Neural cell (in vitro differentiated cells): ENCODE measurements at regions not wholly inside any gene's neighbourhood (a gene's known extent, or its start where the extent isn't known, plus 50 kb on each side); places are given as distances from the start of the nearest gene placed in this dataset.

Experiments
- H2AFZ ChIP-seq: fragments of 200-600, 300-800 bp; sonication (generic), shearing (Covaris generic); 2 replicates; pipeline ENCODE4 v1.6.0; 2014; ENCODE audit warnings: low read depth, mild to moderate bottlenecking, antibody characterized with exemption, low read length, moderate library complexity
- H3F3A ChIP-seq: fragments of 200-600 bp; shearing (Covaris generic); 2 replicates; pipeline ENCODE4 v1.6.1; 2016; ENCODE audit warnings: mild to moderate bottlenecking, moderate library complexity, mixed read lengths, antibody characterized with exemption, low read length; ENCODE audit not compliant: insufficient read depth, poor library complexity, severe bottlenecking
- H3K27ac ChIP-seq: fragments of 200-600, 300-800 bp; sonication (generic), shearing (Covaris generic); 2 replicates; pipeline ENCODE4 v1.5.1; 2014; ENCODE audit warnings: mild to moderate bottlenecking, low read length, moderate library complexity
- H3K27me3 ChIP-seq: fragments of 300-800, 200-600 bp; sonication (generic), shearing (Covaris generic); 2 replicates; pipeline ENCODE4 v1.6.0; 2014; ENCODE audit warnings: mild to moderate bottlenecking, low read depth, low read length, moderate library complexity; ENCODE audit not compliant: insufficient read depth
- H3K36me3 ChIP-seq: fragments of 300-800, 200-600 bp; sonication (generic), shearing (Covaris generic); 2 replicates; pipeline ENCODE4 v1.5.1; 2014; ENCODE audit warnings: mild to moderate bottlenecking, antibody characterized with exemption, low read length, moderate library complexity; ENCODE audit not compliant: insufficient read depth
- H3K4me2 ChIP-seq: fragments of 300-800, 200-600 bp; sonication (generic), shearing (Covaris generic); 2 replicates; pipeline ENCODE4 v1.6.0; 2014; ENCODE audit warnings: mild to moderate bottlenecking, low read length
- H3K4me3 ChIP-seq: fragments of 300-800, 200-600 bp; sonication (generic), shearing (Covaris generic); 2 replicates; pipeline ENCODE4 v1.5.1; 2014; ENCODE audit warnings: mild to moderate bottlenecking, low read length, moderate library complexity
- H3K79me2 ChIP-seq: fragments of 200-600 bp; shearing (Covaris generic); replicated peaks from 2 replicates; pipeline ENCODE4 v1.6.0; 2014; ENCODE audit warnings: mild to moderate bottlenecking, low read length, moderate library complexity; ENCODE audit not compliant: insufficient read depth
- H3K9ac ChIP-seq: fragments of 300-800, 200-600 bp; sonication (generic), shearing (Covaris generic); 2 replicates; pipeline ENCODE4 v1.6.1; 2016; ENCODE audit warnings: mild to moderate bottlenecking, low read length, mixed read lengths
- H3K9me2 ChIP-seq: fragments of 200-600 bp; shearing (Covaris generic); 2 replicates; pipeline ENCODE4 v1.6.1; 2016; ENCODE audit warnings: mild to moderate bottlenecking, low read length, mixed read lengths; ENCODE audit not compliant: insufficient read depth
- H3K9me3 ChIP-seq: fragments of 200-600, 300-800 bp; sonication (generic), shearing (Covaris generic); 2 replicates; pipeline ENCODE4 v1.6.1; 2016; ENCODE audit warnings: mild to moderate bottlenecking, mixed run types, low read length, moderate library complexity, mixed read lengths
- H4K20me1 ChIP-seq: fragments of 200-600 bp; shearing (Covaris generic); 2 replicates; pipeline ENCODE4 v1.6.1; 2016; ENCODE audit warnings: mild to moderate bottlenecking, mixed run types; ENCODE audit not compliant: insufficient read depth
- CTCF ChIP-seq: fragments of 450-650 bp; IDR thresholded peaks from 2 replicates; pipeline ENCODE4 v1.5.1; 2014; ENCODE audit warnings: antibody characterized with exemption, mild to moderate bottlenecking, moderate library complexity; ENCODE audit not compliant: poor library complexity, severe bottlenecking
- EP300 ChIP-seq: fragments of 450-650 bp; conservative IDR thresholded peaks from 2 replicates; pipeline ENCODE4 v1.6.1; 2014; ENCODE audit warnings: antibody characterized with exemption, mild to moderate bottlenecking, moderate library complexity; ENCODE audit not compliant: poor library complexity, severe bottlenecking
- EZH2 ChIP-seq: fragments of 200-600, 300-800 bp; shearing (Covaris generic), sonication (generic); IDR thresholded peaks from 2 replicates; pipeline ENCODE4 v1.6.1; 2014; ENCODE audit warnings: antibody characterized with exemption, low read length, borderline replicate concordance, mild to moderate bottlenecking; ENCODE audit not compliant: insufficient read depth, poor library complexity, severe bottlenecking
- MXI1 ChIP-seq: fragments of 450-650 bp; conservative IDR thresholded peaks from 2 replicates; pipeline ENCODE4 v1.6.1; 2014; ENCODE audit warnings: antibody characterized with exemption, mild to moderate bottlenecking; ENCODE audit not compliant: poor library complexity, severe bottlenecking
- POLR2AphosphoS5 ChIP-seq: IDR thresholded peaks from 2 replicates; pipeline ENCODE4 v1.6.1; 2012
- RAD21 ChIP-seq: fragments of 450-650 bp; conservative IDR thresholded peaks from 2 replicates; pipeline ENCODE4 v1.6.1; 2014; ENCODE audit warnings: antibody characterized with exemption, mild to moderate bottlenecking, moderate library complexity
- REST ChIP-seq: IDR thresholded peaks from 2 replicates; pipeline ENCODE4 v1.6.1; 2012; ENCODE audit warnings: borderline replicate concordance
- SMC3 ChIP-seq: fragments of 450-650 bp; conservative IDR thresholded peaks from 2 replicates; pipeline ENCODE4 v1.6.1; 2014; ENCODE audit warnings: antibody characterized with exemption, mild to moderate bottlenecking, moderate library complexity; ENCODE audit not compliant: poor library complexity
- TAF1 ChIP-seq: IDR thresholded peaks from 2 replicates; pipeline ENCODE4 v1.6.1; 2012; ENCODE audit warnings: low read depth

GRCh38 chr10:120195984-120196712 is 260.9 kb upstream of the PLPP4 start:
- Histone ChIP-seq H4K20me1 (no peaks in the 10 kb centered on the region), H3K4me3 (no peak overlapping the region), H3K27ac (no peak overlapping the region), H3K4me2 (no peak overlapping the region), H2AFZ (no peak overlapping the region), H3K79me2 (no peaks in the 10 kb centered on the region), H3K9me3 (no peaks in the 10 kb centered on the region), H3K36me3 (no peaks in the 10 kb centered on the region), H3K9me2 (no peaks in the 10 kb centered on the region), H3K9ac (no peak overlapping the region), H3K27me3 (no peaks in the 10 kb centered on the region), H3F3A (no peaks in the 10 kb centered on the region)
- TF ChIP-seq POLR2AphosphoS5 (no peak), REST (no peak), EP300 (no peak), MXI1 (no peak), RAD21 (no peak)

- Histone ChIP-seq H3K27me3 (no peaks in the 10 kb centered on the region), H3F3A (no peaks in the 10 kb centered on the region), H3K27ac (no peak overlapping the region), H2AFZ (no peak overlapping the region), H3K9me3 (no peaks in the 10 kb centered on the region), H3K79me2 (no peaks in the 10 kb centered on the region), H3K4me3 (no peak overlapping the region), H3K4me2 (no peak overlapping the region), H3K36me3 (no peaks in the 10 kb centered on the region), H3K9ac (no peak overlapping the region), H3K9me2 (no peaks in the 10 kb centered on the region), H4K20me1 (no peaks in the 10 kb centered on the region)
- no peak for TF ChIP-seq RAD21
- TF ChIP-seq SMC3, result no peak
- no peak for TF ChIP-seq MXI1
- TF ChIP-seq POLR2AphosphoS5, result no peak
- TF ChIP-seq REST, result no peak
- TF ChIP-seq TAF1, result no peak
- TF ChIP-seq EP300, result no peak
- no peak for TF ChIP-seq EZH2
- no peak for TF ChIP-seq CTCF
Measured at GRCh38 chr10:120204877-120205276, 252.2 kb upstream of the PLPP4 start.
